Iris pigment epithelial cell (primary cell): ENCODE measurements at regions not wholly inside any gene's neighbourhood (a gene's known extent, or its start where the extent isn't known, plus 50 kb on each side); places are given as distances from the start of the nearest gene placed in this dataset.
"Not testable (repeated sequence)": the region's sequence is repeated elsewhere in the genome, so short reads cannot be mapped to it uniquely, and the experiment has no call there.

Experiments
- DNase-seq: peaks from one replicate; pipeline ENCODE4 v3.0.0-alpha.2; 2011; ENCODE audit warnings: low read depth

DNA sequence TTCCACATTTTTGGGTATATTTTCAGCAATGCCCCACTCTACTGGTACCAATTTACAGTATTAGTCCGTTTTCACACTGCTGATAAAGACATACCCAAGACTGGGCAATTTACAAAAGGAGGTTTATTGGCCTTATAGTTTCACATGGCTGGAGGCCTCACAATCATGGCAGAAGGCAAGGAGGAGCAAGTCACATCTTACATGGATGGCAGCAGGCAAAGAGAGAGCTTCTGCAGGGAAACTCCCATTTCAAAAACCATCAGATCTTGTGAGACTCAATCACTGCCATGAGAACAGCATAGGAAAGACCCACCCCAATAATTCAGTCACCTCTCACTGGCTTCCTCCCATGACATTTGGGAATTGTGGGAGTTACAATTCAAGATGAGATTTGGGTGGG is 722.9 kb downstream of the NTRK3 start:
- DNase-seq = not testable (repeated sequence)

DNA sequence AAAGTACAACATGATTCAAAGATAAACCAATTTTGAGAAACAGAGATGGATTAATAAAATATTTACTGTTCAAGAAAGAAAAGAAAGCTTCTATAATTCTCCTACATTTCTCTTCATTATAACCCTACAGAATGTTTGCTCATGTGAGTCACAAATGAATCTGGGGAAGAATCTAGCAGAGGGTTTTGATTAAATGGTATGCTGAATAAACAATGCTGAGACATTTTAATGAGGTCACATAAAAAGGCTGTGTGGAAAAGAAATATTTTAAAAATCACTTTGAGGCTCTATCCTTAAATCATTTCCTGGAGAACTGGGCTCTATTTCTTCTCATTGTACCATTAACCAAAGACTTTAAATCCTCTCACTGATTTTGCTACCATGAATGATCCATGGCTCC is 727.7 kb downstream of the NTRK3 start:
- no peak for DNase-seq

- no peak for DNase-seq
These were observed 728.7 kb downstream of the NTRK3 start for GRCh38 chr15:87527875-87528274.

DNA sequence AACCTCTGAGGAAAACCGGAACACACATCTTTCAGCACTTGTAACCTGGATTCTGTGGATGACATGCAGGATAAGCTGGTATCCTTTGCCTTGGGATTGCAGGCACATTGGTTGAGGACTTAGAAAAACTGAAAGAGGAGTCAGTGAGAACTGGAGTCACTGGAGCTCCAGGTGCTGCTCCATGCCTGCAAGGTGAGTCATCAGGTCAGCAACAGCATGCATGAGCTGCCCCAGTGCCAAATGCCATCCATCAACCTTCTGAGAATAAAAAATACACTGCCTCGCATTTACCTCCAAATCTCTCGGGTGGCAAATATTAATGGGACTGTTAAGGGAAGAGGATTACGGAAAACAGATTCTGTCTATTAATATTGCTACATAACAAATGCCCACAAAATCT is 729.1 kb downstream of the NTRK3 start:
- no peak for DNase-seq

DNA sequence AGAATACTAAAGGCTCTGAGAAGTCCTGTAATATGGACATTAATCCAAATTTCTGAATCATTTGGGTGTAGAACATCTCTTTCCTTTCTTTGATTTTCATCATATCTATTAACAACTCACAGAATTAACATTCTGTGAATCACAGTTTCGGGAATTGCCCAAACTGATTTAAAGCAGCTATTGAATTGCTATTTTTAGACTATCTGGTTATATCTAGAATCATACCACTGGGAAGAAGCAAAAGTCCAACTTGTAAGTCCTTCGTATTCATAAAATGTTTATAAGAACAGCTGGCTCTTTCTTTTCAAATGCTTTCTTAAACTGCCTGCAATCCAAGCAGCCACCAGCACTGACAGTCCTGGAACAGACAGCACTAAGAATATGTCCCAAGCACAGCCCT is 733.0 kb downstream of the NTRK3 start:
- no peak for DNase-seq

GRCh38 chr15:87522997-87523396 is 733.5 kb downstream of the NTRK3 start:
- no peak for DNase-seq

DNA sequence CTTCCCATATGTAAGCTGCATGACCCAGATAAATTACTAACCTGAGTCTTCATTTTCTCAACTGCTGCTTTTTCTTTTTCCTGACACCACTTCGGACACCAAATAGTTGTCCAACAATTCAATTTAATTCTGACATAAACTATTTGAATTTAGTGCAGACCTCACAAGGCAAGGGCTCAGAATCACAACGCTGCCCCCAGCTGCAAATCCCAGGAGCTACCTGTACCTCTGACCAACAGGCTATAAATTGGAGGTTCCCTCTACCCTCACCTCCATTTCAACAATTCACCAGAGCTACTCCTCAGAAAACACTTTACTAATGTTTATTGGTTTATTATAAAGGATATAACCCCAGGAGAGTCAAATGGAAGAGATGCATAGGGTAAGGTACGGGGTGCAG is 737.6 kb downstream of the NTRK3 start:
- no peak for DNase-seq

DNA sequence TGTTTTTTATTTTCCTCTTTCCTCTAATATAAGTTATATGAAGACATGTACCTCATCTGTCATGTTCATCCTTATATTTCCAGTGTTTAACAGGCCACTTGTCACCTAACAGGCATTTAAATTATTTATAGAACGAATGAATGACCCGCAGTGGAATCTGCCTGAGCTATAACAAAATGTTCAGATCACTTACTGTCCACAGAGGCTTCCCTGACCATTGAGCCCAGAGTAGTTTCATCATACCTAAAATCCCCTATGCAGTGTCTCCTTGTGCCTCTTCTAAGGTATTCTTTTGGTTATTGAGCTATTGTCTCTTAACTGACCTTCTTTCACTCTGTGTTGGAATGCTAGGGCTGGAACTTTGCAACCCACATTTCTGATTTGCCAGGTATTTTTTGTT is 748.5 kb downstream of the NTRK3 start:
- DNase-seq = no peak

- DNase-seq = no peak
These were observed 754.4 kb downstream of the NTRK3 start for GRCh38 chr15:87502173-87502572.

DNA sequence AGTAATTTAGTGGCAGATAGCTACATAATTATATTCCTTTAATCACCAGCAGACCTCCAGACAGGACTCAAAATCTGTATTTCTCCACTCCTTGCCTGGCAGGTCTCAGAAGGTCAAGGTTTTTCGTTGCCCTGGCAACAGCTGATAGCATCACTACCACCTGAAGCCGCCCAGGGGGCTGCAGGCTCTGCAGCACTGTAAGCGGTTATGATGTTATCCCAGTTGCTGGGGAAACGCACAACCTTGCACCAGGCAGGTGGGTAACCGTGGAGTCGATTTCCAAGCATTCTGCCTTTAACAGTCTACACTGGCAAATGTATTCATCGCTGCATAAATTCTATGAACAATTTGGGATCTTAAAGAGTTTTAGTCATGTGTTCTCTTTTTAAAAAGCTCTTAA is 756.3 kb downstream of the NTRK3 start:
- no peak for DNase-seq

DNA sequence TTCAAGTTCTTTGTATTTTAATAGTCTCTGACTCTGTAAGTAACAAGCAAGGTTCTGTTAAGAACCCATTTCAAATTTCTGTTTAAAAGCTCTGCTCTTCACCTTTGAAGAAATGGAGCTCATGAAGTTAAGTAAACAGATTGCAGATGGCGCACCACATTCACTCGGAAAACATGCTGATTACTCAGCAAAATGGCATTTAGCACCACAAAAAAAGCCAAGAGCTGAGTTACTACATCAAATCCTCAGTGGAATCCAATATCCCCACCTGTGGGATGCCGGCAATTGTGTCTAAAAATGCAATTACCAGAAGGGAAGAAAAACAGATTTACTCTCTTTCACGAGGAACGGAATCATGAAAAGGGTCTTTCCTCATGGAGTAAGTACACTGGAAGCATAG is 758.0 kb downstream of the NTRK3 start:
- peak; percentile 18 for DNase-seq

- DNase-seq = no peak
These were observed 759.7 kb downstream of the NTRK3 start for GRCh38 chr15:87496795-87497194.

DNA sequence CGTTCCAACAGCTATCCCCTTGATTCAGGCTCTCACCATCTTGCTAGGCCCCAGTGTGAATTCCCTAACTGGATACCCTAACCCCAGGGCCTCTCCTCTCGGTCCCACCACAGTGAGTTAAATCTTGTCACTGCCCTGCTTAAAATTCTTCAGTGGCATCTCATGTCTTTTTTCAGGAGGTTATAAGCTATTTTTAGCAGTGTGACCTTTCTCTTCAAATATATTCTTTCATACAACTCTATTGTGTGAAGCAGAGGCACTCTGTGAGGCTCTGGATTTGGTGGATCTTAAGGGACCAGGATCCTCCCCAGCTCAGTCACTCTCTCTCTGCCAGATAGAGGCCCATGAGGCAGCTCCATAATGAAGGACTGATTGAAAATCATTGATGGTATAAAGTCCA is 760.4 kb downstream of the NTRK3 start:
- DNase-seq = no peak

- DNase-seq = no peak
These were observed 762.7 kb downstream of the NTRK3 start for GRCh38 chr15:87493803-87494202.

- no peak for DNase-seq
These were observed 764.2 kb downstream of the NTRK3 start for GRCh38 chr15:87492321-87492720.

- no peak for DNase-seq
These were observed 765.9 kb downstream of the NTRK3 start for GRCh38 chr15:87490666-87491065.

DNA sequence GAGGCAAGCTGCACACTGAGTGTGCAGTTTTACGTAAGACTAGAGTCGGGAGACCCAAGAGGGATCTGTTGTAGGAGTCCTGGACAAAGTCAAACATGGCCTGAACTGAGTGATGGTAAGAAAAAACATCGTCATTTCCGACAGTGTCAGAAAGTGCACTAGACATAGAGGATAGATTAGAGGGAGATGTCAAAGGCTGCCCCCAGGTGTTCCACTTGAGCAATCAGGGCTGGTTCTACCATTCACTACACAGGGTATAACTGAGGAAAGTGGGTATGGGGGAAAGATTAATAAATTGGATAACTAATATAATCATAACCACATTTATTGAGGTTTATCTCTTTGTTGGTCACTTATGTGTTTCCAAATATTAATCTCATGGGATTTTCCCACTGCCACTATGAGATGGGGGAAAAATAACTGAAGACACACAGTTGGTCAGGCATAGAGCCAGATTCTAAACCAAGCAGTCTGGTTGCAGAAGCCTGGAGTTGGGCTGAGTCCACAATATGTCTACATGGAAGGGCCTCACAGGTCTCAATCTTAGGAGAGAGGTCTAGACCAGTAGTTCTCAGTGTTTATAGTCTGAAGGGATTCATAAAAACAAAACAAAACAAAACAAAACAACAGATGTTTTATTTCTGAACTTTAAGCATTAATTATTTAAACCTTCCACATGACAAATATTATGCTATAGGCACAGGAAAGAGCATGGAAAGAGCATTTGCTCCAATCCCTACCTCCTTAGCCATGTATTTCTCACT is 766.5 kb downstream of the NTRK3 start:
- no peak for DNase-seq

DNA sequence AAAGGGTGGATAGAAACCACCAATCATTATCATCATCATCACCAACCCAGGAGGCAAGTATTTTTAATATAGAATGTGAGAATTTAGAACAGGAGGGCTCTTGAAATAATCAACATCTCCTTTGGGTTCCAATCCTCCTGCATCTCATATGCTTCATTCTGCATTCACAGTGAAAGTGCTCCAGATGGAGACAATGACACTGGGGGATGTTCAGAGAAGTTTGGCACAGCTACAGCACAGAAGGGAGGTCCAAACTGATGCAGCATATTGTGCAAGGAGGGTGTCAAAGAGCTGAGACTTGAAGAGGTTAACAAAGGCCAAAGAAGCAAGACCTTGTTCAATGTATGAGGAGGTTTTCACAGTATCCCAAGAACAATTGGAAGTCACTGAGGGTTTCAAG is 767.1 kb downstream of the NTRK3 start:
- DNase-seq = no peak

- DNase-seq = no peak
These were observed 769.1 kb downstream of the NTRK3 start for GRCh38 chr15:87487484-87487883.

GRCh38 chr15:87483468-87483867 is 773.1 kb downstream of the NTRK3 start:
- DNase-seq = no peak

DNA sequence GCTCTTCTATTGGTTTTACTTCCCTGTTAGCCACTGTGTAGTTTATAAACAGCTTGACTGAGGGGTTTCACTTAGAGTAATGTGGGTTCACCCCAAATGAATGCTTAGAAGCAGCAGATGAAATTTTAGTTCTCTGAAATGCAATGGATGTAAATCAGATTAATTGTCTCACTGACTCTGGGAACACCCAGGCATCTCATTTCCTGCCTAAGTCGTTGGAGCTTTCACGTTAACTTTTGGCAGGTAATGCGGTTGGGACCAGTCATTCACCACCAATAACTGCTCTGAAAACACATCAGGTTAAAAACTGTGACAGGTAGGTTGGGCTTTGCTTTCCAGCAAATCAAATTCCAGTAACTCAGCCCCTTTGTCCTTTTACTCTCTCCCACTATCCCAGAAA is 775.4 kb downstream of the NTRK3 start:
- DNase-seq = no peak

DNA sequence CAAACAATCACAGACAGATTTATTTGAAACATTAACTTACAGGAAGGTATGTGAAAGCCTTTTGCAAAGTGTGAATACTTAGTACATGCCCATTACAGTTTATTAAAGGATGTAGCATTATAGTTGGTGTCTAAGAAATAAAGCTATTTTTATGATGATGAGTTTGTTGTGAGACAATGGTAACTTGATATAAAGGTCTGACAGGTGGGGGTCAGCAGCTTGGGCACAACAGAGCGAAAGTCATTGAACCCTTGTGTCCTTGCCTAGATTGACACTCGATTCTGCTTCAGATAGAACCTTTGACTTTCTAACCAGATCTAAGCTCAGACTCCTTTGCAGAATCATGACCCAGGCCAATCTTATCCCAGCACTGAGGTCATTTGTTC is 777.9 kb downstream of the NTRK3 start:
- no peak for DNase-seq

- DNase-seq = peak; percentile 68
These were observed 778.5 kb downstream of the NTRK3 start for GRCh38 chr15:87477737-87478686.
